Retina (tissue), 1 donor: ENCODE measurements at regions not wholly inside any gene's neighbourhood (a gene's known extent, or its start where the extent isn't known, plus 50 kb on each side); places are given as distances from the start of the nearest gene placed in this dataset.

Experiments used
- DNase-seq: peaks from one replicate; pipeline ENCODE4 v3.0.0-alpha.2; 2016

GRCh38 chr12:4223273-4223845 is 50.2 kb upstream of the CCND2 start:
- no peak for DNase-seq

GRCh38 chr12:4221258-4221620 is 52.3 kb upstream of the CCND2 start:
- DNase-seq: no peak

GRCh38 chr12:4220536-4221257 is 52.9 kb upstream of the CCND2 start:
- no peak for DNase-seq

- DNase-seq: no peak
Measured at GRCh38 chr12:4217091-4217490, 56.5 kb upstream of the CCND2 start.

- DNase-seq: no peak
Measured at GRCh38 chr12:4216187-4216927, 57.2 kb upstream of the CCND2 start.

GRCh38 chr12:4215229-4216186 is 58.1 kb upstream of the CCND2 start:
- no peak for DNase-seq

DNA sequence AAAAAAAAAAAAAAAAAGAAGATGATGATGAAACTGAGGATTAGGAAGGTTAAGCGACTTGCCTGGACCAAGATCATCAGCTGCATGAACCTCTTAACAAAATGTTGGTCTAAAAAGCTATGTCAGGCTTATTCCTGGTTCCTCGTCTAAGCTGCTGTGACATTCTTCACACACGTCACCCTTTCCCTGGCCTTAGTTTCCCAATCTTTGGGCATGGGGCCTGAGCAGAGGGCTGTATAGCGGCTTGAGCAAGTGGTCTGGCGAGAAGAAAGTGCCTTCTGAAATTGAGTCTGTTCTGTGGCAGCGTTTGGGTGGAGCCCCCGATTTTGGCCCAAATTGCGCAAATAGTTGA is 58.7 kb upstream of the CCND2 start:
- DNase-seq: no peak

- DNase-seq: no peak
Measured at GRCh38 chr12:4213471-4213870, 60.1 kb upstream of the CCND2 start.

- DNase-seq: no peak
Measured at GRCh38 chr12:4212845-4213244, 60.7 kb upstream of the CCND2 start.

DNA sequence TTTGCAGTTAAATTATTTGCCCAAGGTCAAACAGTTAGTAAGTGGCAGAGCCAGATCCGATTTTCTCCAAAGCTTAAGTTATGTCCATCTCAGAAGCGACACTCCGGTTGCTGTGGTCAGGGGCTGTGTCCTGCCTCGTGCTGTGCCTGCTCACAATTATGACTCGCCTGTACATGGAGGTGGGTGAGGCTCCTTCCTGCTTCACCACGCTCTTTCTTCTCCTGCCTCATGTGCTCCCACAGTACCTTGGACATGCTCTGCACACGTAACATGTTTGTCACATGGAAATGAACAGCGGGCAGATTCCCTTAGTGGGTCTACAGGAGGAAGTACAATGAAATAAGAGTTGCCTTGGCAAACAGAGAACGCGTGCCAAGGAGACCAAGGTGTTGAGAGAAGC is 62.2 kb upstream of the CCND2 start:
- no peak for DNase-seq

DNA sequence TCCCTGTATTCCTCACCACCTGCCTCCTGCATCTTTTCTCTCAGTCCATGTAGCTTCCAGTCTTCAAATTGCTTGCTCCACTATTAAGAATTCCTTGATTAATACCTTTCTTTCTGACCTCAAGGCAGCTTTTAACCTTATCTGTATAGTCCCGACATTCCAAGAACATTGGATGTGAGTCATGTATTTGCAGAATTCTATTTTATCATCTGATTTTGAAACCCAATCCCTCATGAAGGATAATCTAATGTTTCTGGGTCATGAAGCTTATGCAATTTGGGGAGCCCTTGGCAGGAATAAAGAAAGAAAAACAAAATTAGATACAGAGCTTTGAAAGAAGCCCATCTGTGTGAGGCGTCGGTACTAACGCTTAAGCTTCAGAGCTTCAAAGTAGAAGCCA is 63.4 kb upstream of the CCND2 start:
- no peak for DNase-seq

DNA sequence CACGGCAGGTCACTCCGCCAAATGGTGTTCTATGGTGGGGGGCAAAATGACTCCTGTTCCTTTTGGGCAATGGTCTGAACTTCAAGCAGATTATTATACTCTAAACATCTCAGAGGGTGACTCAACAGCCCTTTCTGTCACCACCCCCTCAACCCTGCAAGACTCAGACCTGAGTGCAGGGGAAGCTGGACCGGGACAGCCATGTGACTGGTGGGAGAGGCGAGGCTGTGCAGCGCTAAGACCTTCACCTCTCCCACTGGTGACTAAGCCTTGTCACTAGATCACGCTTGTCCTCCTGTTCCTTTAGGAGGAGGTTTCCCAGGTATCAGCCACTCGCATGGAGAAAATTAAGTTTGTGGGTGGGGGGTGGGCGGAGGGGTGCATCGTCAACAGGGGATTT is 67.1 kb upstream of the CCND2 start:
- no peak for DNase-seq

DNA sequence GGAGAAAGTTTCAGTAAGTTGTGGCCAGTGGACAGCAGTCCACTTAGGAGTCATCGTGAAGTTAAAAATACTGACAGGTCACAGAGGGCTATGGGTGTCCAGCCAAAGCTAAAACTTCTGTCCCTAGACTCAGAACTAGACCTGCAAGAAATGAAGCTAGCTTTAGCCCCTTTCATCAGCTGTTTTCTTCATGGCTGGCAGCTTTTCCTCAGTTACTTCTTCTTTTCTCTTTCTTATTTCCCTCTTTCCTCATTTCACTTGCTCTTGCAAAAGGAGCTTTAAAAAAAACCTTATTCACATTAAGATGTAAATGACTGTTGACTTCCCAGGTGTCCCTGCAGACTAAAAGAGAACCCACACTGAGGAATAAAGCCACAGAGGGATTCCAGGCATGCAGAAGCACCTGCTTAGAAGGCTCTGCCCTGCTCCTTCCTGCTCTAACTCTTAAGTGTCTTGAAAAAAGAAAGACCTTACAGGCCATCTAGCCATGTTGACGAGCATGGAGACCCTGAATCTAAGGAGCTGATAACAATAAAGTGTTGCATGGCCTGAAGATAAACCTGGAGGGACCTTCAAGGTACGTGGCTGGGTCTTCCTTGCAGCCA is 69.7 kb upstream of the CCND2 start:
- no peak for DNase-seq

GRCh38 chr12:4202918-4203317 is 70.6 kb upstream of the CCND2 start:
- DNase-seq: no peak

DNA sequence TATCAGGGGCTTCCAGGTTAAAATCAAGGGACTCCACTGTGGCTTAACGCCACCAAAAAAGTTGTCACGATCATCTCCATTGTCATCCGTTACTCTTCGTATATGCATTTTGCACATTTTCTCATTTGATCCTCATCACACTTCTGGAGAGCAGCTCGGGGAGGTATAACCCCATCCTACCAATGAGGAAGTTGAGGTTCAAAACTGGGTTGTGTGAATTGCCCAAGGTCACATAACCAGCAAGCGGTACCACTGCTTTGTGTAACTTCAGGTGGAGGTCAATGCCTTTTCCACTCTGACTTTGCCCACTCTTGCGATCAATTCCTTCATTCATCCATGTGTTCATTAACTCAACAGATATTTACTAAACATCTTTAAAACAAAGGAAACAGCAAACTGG is 71.1 kb upstream of the CCND2 start:
- no peak for DNase-seq

DNA sequence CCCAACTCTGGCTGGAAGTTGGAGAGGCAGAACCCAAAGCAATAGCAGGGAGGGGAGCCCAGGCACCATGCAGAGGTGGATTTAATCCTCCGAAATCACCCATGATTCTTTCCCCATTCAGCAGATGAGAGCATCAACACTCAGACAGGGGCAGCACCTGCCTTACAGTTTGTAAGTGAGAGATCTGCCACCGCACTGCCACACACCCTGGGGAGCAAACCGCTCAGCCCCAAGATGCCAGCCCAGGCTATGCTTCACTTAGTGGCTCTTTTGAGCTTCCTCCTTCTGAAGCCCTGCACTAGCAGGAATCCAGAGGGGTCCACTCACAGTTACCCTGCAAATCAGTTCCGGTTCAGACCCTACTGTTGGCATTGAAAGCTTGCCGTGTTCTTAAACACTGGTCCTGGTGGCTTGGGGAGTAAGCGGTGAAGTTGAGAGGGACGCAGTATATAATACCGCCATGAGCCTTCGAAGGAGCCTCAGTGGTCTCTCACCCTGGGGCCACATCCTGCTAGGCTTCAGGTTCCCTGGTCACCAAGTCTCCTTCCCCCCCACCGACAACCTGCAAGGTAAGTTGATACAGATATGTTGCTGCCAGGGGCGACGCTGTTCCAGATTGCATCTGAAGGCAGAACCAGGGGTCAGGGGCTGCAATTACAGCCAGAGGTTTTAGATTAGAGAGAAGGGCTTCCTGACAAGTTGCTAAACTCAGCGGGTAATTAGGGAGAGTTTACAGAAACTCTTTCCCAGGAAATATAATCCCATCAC is 72.0 kb upstream of the CCND2 start:
- no peak for DNase-seq

DNA sequence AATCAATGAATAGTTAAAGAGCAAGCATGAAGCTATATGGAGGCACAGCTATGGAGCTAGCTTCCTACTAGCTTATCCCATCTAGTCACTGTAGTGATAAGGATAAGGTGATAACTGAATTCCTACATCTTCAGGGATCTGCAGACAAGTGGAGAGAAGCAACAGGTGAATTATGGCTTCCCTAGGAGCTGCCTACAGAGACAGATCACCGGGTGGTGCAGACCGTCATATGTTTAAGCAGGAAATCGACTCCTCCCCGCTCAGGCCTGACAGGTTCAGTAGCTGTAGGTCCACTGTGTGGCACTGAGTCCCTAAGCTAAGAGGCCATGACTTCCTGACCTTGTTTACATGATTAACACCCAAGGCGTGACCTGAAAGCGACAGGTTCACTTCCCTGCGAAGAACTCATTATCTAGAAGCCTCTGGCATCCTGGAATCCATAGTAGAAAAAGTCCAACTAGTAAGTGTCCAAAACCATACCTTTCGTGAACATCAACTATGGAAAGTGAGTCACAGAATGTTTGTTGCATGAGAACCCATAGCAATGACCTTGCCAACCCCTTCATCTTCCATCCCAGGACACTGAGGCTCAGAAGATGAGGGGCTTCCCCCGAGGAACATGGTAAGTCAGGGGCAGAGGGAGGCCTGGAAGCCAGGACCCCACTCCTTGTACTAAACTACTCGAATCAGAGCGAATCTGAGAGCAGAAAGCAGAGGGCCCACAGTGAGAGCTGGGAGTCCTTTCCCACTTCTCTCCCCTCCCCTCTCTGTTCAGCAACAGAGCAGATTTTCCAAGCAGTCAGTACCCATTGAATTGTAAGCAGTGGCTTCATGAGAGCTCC is 75.4 kb upstream of the CCND2 start:
- no peak for DNase-seq

DNA sequence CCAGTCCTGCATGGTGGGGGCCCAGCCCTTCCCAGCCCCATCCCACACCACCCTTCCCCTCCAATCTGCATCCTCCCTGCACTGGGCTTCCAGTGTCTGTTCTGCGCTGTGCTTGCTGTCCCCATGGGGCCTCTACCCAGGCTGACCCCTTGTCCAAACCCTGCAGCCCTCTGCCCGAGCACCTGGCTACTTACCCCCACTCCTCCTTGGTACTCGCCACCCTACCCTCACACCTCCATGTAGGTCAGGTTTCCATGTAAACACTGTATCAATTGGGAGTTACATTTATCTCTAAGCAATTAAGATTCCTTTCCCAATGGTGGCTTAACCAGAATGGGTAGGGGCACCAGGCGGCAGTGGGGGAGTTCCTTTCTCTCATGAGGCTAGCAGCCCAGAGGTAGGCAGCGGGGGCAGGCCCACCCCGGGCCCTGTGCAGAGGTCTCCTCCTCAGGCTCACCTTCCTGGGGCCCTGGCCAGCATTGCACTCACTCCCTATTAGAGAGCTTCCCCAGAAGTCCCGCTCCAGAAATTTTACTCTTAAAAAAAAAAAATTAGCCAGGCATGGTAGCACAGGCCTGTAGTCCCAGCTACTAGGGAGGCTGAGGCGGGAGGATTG is 76.6 kb upstream of the CCND2 start:
- no peak for DNase-seq

GRCh38 chr12:4194668-4195067 is 78.9 kb upstream of the CCND2 start:
- DNase-seq: no peak

DNA sequence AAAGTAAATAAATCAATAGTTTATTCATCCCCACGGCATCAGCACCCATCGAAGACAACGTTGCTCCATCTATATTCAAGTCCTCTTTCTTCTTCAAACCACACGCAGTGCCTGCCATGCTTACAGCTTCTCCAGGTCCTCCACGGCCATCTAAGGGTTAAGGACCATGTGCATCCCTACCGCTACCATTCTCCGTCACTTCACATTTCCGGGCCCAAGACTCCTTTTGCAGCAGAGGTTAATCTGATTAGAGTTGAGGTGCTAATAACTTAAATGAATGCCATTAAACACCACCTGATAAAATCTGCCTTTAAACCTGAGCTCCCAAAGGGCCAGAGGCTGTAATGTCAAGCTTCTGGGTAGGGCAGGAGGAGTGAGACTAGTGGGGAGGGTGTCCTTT is 79.7 kb upstream of the CCND2 start:
- no peak for DNase-seq

DNA sequence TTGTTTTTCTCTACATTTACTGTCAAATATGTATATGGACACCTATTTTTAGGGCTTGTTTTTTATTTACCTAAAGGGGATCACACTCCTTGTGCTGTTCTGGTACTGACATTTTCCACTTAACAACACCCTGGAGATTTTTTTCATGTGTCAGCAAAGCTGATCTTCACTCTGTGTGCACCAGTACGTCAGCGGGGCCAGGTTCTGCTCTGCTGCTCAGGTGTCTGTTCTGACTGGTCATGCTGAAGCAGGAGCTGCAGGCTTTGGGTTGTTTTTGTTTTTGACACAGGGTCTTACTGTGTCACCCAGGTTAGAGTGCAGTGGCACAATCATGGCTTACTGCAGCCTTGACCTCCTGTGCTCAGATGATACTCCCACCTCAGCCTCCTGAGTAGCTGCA is 81.9 kb upstream of the CCND2 start:
- no peak for DNase-seq
